GM23248 (cell line): ENCODE measurements at regions not wholly inside any gene's neighbourhood (a gene's known extent, or its start where the extent isn't known, plus 50 kb on each side); places are given as distances from the start of the nearest gene placed in this dataset.

ENCODE experiments used
- DNase-seq: peaks from one replicate; pipeline ENCODE4 v3.0.0-alpha.2; 2015
- H2AFZ ChIP-seq: fragments of 200-600 bp; sonication (generic); 2 replicates; pipeline ENCODE4 v1.6.1; 2016; ENCODE audit warnings: antibody characterized with exemption
- H3F3A ChIP-seq: fragments of 200-600 bp; sonication (generic); 2 replicates; pipeline ENCODE4 v1.6.1; 2016; ENCODE audit warnings: mild to moderate bottlenecking, antibody characterized with exemption, mixed run types; ENCODE audit not compliant: insufficient read depth
- H3K27ac ChIP-seq: fragments of 200-600 bp; sonication (generic); 2 replicates; pipeline ENCODE4 v1.5.1; 2016; ENCODE audit warnings: mild to moderate bottlenecking
- H3K27me3 ChIP-seq: fragments of 200-600 bp; sonication (generic); replicated peaks from 2 replicates; pipeline ENCODE4 v1.6.1; 2016; ENCODE audit warnings: mild to moderate bottlenecking; ENCODE audit not compliant: insufficient read depth
- H3K36me3 ChIP-seq: fragments of 200-600 bp; sonication (generic); 2 replicates; pipeline ENCODE4 v1.6.1; 2016; ENCODE audit warnings: low read depth, mild to moderate bottlenecking
- H3K4me1 ChIP-seq: fragments of 200-600 bp; sonication (generic); 2 replicates; pipeline ENCODE4 v1.6.1; 2016; ENCODE audit warnings: mild to moderate bottlenecking; ENCODE audit not compliant: insufficient read depth
- H3K4me2 ChIP-seq: fragments of 200-600 bp; sonication (generic); one replicate; pipeline ENCODE4 v1.6.1; 2016; ENCODE audit warnings: mild to moderate bottlenecking; ENCODE audit not compliant: unreplicated experiment
- H3K4me3 ChIP-seq: fragments of 200-600 bp; sonication (generic); 2 replicates; pipeline ENCODE4 v1.5.1; 2016; ENCODE audit warnings: mild to moderate bottlenecking
- H3K79me2 ChIP-seq: fragments of 200-600 bp; sonication (generic); 2 replicates; pipeline ENCODE4 v1.6.1; 2016; ENCODE audit warnings: mild to moderate bottlenecking; ENCODE audit not compliant: insufficient read depth
- H3K9ac ChIP-seq: fragments of 200-600 bp; sonication (generic); 2 replicates; pipeline ENCODE4 v1.6.1; 2016; ENCODE audit warnings: mild to moderate bottlenecking
- H3K9me2 ChIP-seq: fragments of 200-600 bp; sonication (generic); 2 replicates; pipeline ENCODE4 v1.6.1; 2016; ENCODE audit warnings: mixed run types, mild to moderate bottlenecking, moderate library complexity; ENCODE audit not compliant: insufficient read depth
- H3K9me3 ChIP-seq: fragments of 200-600 bp; sonication (generic); one replicate; pipeline ENCODE4 v1.6.1; 2017; ENCODE audit warnings: low read depth
- H4K20me1 ChIP-seq: fragments of 200-600 bp; sonication (generic); 2 replicates; pipeline ENCODE4 v1.6.0; 2016; ENCODE audit not compliant: insufficient read depth
- EZH2 ChIP-seq: fragments of 200-600 bp; sonication (generic); IDR thresholded peaks from 2 replicates; pipeline ENCODE4 v1.6.1; 2018; ENCODE audit warnings: antibody characterized with exemption, mild to moderate bottlenecking; ENCODE audit not compliant: insufficient read depth, poor library complexity, severe bottlenecking
- EZH2phosphoT487 ChIP-seq: fragments of 200-600 bp; sonication (generic); IDR thresholded peaks from 2 replicates; pipeline ENCODE4 v1.6.1; 2018; ENCODE audit warnings: antibody characterized with exemption, moderate library complexity, mild to moderate bottlenecking, low read depth; ENCODE audit not compliant: insufficient read depth
- WGBS, 2 experiments: methylation state at CpG; one replicate each; pipeline ENCODE4 v1.1.6; 2015 to 2017; ENCODE audit warnings: low lambda C conversion rate in 2 of 2, low coverage in 1 of 2; ENCODE audit errors: missing lambda C conversion rate in 2 of 2; 5-methylcytosine and 5-hydroxymethylcytosine counted together
- in situ Hi-C: fragments of 300-500 bp; cut with MboI; formaldehyde crosslinking; loops from 2 replicates; pipeline ENCODE4 v1.15.0; 2020

GRCh38 chr1:168977618-168978017 is 128.9 kb upstream of the ATP1B1 start:
- in situ Hi-C loops = no loop called here
- Histone ChIP-seq H2AFZ (no peak overlapping the region), H3K27ac (no peak overlapping the region), H3K9me2 (no peaks in the 10 kb centered on the region), H3K9ac (no peak overlapping the region), H3K4me3 (no peak overlapping the region), H3K36me3 (no peaks in the 10 kb centered on the region), H3K27me3 (0 out of 2 replicates have a peak, but pooled peaks cover 4% of the 10 kb centered on the region), H3K4me1 (no peaks in the 10 kb centered on the region), H3K79me2 (no peaks in the 10 kb centered on the region), H3K9me3 (no peaks in the 10 kb centered on the region), H3K4me2 (no peak overlapping the region), H3F3A (no peaks in the 10 kb centered on the region), H4K20me1 (no peaks in the 10 kb centered on the region)
- TF ChIP-seq EZH2 (no peak), EZH2phosphoT487 (no peak)
- DNase-seq = no peak
- 40 to 56% methylated on average over 5 of the region's 5 CpGs for WGBS, 2 experiments

GRCh38 chr1:168979276-168979675 is 127.2 kb upstream of the ATP1B1 start:
- WGBS, 2 experiments = 52 to 63% methylated on average over 4 of the region's 4 CpGs

GRCh38 chr1:168980180-168980579 is 126.3 kb upstream of the ATP1B1 start:
- H3K79me2 ChIP-seq = no peaks in the 10 kb centered on the region
- H3K9me3 ChIP-seq = no peaks in the 10 kb centered on the region
- no peaks in the 10 kb centered on the region for H3K4me1 ChIP-seq
- no peak overlapping the region for H3K9ac ChIP-seq
- H3K4me2 ChIP-seq = no peak overlapping the region
- TF ChIP-seq EZH2phosphoT487 (no peak), EZH2 (no peak)
- no peak overlapping the region for H3K4me3 ChIP-seq
- H3K9me2 ChIP-seq = no peaks in the 10 kb centered on the region
- no peak overlapping the region for H2AFZ ChIP-seq
- H3K36me3 ChIP-seq = no peaks in the 10 kb centered on the region
- 0 out of 2 replicates have a peak, but pooled peaks cover 4% of the 10 kb centered on the region for H3K27me3 ChIP-seq
- no peaks in the 10 kb centered on the region for H4K20me1 ChIP-seq
- H3F3A ChIP-seq = no peaks in the 10 kb centered on the region
- in situ Hi-C loops = no loop called here
- no peak for DNase-seq
- H3K27ac ChIP-seq = no peak overlapping the region

More at GRCh38 chr1:168979276-168979675, 127.2 kb upstream of the ATP1B1 start:
- Histone ChIP-seq H3K9me2 (no peaks in the 10 kb centered on the region), H3K9ac (no peak overlapping the region), H3K27me3 (0 out of 2 replicates have a peak, but pooled peaks cover 4% of the 10 kb centered on the region), H3K9me3 (no peaks in the 10 kb centered on the region), H3K79me2 (no peaks in the 10 kb centered on the region), H3K4me3 (no peak overlapping the region), H3K4me1 (no peaks in the 10 kb centered on the region), H3K27ac (no peak overlapping the region), H4K20me1 (no peaks in the 10 kb centered on the region), H2AFZ (no peak overlapping the region), H3K36me3 (no peaks in the 10 kb centered on the region), H3F3A (no peaks in the 10 kb centered on the region), H3K4me2 (no peak overlapping the region)
- TF ChIP-seq EZH2phosphoT487 (no peak), EZH2 (no peak)
- DNase-seq = no peak
- in situ Hi-C loops = no loop called here

DNA sequence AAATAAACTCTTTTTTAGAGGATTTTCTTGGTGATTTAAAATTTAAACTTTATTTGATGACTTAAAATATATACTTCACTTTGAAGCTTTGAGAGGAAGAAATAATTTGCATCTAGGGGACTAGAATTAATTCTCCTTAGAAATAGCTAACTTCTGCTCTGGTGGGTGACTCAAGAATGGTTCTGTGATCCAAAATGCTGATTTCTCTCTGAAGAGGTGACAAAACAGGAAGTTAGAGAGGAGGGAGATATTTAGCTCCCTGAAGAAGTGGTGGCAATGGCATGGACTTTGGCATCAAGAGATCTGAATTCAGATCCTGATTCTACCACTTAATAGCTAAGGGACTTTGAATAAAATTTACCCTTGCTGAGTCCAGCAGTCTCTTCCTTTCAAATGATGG is 125.8 kb upstream of the ATP1B1 start:
- Histone ChIP-seq H3K9me3 (no peaks in the 10 kb centered on the region), H3K27ac (no peak overlapping the region), H3K4me1 (no peaks in the 10 kb centered on the region), H3K4me3 (no peak overlapping the region), H3K36me3 (no peaks in the 10 kb centered on the region), H4K20me1 (no peaks in the 10 kb centered on the region), H3K9ac (no peak overlapping the region), H3K9me2 (no peaks in the 10 kb centered on the region), H2AFZ (no peak overlapping the region), H3K4me2 (no peak overlapping the region), H3K27me3 (0 out of 2 replicates have a peak, but pooled peaks cover 4% of the 10 kb centered on the region), H3F3A (no peaks in the 10 kb centered on the region), H3K79me2 (no peaks in the 10 kb centered on the region)
- no peak for DNase-seq
- TF ChIP-seq EZH2 = no peak
- no peak for TF ChIP-seq EZH2phosphoT487
- in situ Hi-C loops = no loop called here

DNA sequence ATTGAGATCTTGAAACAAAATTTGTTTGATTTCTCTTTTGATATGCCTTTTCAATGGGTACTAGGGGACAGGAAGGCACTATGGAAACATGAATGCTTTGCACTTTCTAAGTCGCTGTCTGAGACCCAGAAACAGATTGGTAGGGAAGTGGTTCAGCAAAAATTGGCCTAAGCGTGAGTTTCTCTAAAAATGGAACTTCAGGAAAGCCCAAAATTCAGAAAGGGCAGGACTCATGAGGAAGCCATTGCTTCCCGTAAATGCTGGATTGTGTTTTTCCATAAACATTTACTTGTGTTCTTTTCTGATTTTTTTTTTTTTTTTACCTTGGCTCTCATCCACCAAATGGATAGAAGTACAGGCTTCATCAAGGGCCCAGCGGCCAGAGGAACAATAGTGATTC is 123.7 kb upstream of the ATP1B1 start:
- in situ Hi-C loops = no loop called here

More for the DNA sequence above, 123.7 kb upstream of the ATP1B1 start:
- no peaks in the 10 kb centered on the region for H3K9me2 ChIP-seq
- no peak overlapping the region for H3K9ac ChIP-seq
- H3K4me2 ChIP-seq = no peak overlapping the region
- WGBS, 2 experiments = 49 to 58% methylated on average over 4 of the region's 4 CpGs
- no peaks in the 10 kb centered on the region for H3K4me1 ChIP-seq
- 0 out of 2 replicates have a peak, but pooled peaks cover 4% of the 10 kb centered on the region for H3K27me3 ChIP-seq
- no peaks in the 10 kb centered on the region for H4K20me1 ChIP-seq
- no peaks in the 10 kb centered on the region for H3K79me2 ChIP-seq
- H2AFZ ChIP-seq = no peak overlapping the region
- H3K4me3 ChIP-seq = no peak overlapping the region
- no peak overlapping the region for H3K27ac ChIP-seq
- no peaks in the 10 kb centered on the region for H3K36me3 ChIP-seq
- DNase-seq = no peak
- no peaks in the 10 kb centered on the region for H3F3A ChIP-seq
- no peaks in the 10 kb centered on the region for H3K9me3 ChIP-seq
- TF ChIP-seq EZH2phosphoT487 (no peak), EZH2 (no peak)
